Spinal cord (tissue), 9 donors: ENCODE measurements at regions not wholly inside any gene's neighbourhood (a gene's known extent, or its start where the extent isn't known, plus 50 kb on each side); places are given as distances from the start of the nearest gene placed in this dataset.
A peak's percentile ranks its signal among the peaks of the same experiment; 100 is the strongest.

Experiments used
- DNase-seq, 6 donors: peaks; one replicate each; pipeline versions ENCODE4 v3.0.0 to v3.0.0-alpha.2; 2013 to 2015; ENCODE audit warnings: low spot score in 6 of 6, low read depth in 4 of 6
- H3K27ac ChIP-seq: one replicate; pipeline ENCODE4 v1.5.1; 2013; ENCODE audit warnings: low read depth, low read length, control low read depth
- H3K27me3 ChIP-seq: one replicate; pipeline ENCODE4 v1.6.1; 2013; ENCODE audit warnings: low read length; ENCODE audit not compliant: control insufficient read depth, insufficient read depth
- H3K36me3 ChIP-seq: one replicate; pipeline ENCODE4 v1.6.1; 2013; ENCODE audit warnings: low read length; ENCODE audit not compliant: control insufficient read depth, insufficient read depth
- H3K4me1 ChIP-seq: one replicate; pipeline ENCODE4 v1.6.1; 2013; ENCODE audit warnings: low read length; ENCODE audit not compliant: control insufficient read depth, insufficient read depth
- H3K4me3 ChIP-seq: one replicate; pipeline ENCODE4 v1.5.1; 2013; ENCODE audit warnings: low read depth, low read length, control low read depth
- H3K9me3 ChIP-seq: one replicate; pipeline ENCODE4 v1.6.1; 2013; ENCODE audit warnings: low read length; ENCODE audit not compliant: control insufficient read depth, insufficient read depth
- WGBS: methylation state at CpG from one replicate; pipeline ENCODE4 v1.1.5; 2013; ENCODE audit warnings: missing lambda C conversion rate; ENCODE audit not compliant: insufficient coverage; 5-methylcytosine and 5-hydroxymethylcytosine counted together
- donor health status: healthy.

DNA sequence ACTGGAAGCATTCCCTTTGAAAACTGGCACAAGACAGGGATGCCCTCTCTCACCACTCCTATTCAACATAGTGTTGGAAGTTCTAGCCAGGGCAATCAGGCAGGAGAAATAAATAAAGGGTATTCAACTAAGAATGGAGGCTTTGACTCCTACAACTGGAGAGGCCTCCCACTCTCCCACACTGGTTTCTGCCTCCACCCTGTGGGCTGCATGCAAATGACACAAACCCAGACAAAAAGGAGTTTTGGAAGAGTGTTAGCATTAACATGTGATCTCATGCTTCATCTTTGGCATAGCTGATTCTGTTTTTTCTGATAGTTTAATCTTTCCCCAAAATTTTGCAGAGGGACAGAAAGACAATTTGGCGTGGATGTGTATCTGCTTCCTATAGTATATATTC, 80.8 kb upstream of the IQCM start:
- Histone ChIP-seq H3K4me3 (no peak overlapping the region), H3K36me3 (no peaks in the 10 kb centered on the region), H3K27me3 (no peaks in the 10 kb centered on the region), H3K27ac (no peak overlapping the region), H3K9me3 (no peaks in the 10 kb centered on the region), H3K4me1 (no peaks in the 10 kb centered on the region)
- no CpG with 5 or more reads among the region's 1 CpG for WGBS
- peak in 2 of 6 donors; percentile 54 to 56 for DNase-seq

DNA sequence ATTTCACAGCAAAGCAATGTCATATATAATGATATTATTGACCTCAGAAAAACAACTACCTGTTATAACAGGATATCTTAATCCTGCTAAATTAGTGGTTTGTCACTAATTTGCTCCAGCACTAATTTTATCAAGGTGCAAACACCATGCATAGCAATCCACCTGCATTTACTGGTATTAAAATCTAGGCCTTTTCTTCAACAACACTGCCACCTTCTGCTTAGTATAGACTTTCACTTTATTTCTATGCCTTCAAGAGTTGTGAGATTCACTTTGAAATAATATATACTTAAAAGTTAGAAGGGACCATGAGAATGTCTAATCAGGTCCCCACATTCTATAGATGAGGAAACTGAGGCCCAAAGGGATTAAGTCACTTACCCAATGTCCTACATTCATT, 82.1 kb upstream of the IQCM start:
- H3K27ac ChIP-seq: no peak overlapping the region
- peak in 3 of 6 donors; percentile 20 to 83 (median 42) for DNase-seq
- no peaks in the 10 kb centered on the region for H3K27me3 ChIP-seq
- no peaks in the 10 kb centered on the region for H3K4me1 ChIP-seq
- H3K36me3 ChIP-seq: no peaks in the 10 kb centered on the region
- no peak overlapping the region for H3K4me3 ChIP-seq
- no peaks in the 10 kb centered on the region for H3K9me3 ChIP-seq

DNA sequence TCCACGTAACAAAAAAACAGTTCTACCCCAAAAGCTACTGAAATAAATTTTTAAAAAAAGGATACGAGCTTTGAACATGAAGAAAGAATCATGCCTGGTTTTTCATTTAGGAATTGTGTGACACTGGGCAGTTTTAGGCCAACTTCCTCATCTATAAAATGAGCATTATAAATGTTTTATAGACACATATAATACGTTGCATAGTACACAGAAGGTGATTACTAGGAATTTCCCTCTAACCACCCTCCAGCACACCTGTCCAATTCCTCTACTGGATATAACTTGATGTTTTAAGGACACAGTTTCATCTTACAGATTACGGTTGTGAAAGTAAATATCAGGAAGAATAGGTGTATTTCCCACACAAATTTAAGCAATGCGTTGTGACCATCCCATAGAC, 85.5 kb upstream of the IQCM start:
- no peaks in the 10 kb centered on the region for H3K9me3 ChIP-seq
- H3K27me3 ChIP-seq: no peaks in the 10 kb centered on the region
- no peak overlapping the region for H3K4me3 ChIP-seq
- H3K4me1 ChIP-seq: no peaks in the 10 kb centered on the region
- H3K36me3 ChIP-seq: no peaks in the 10 kb centered on the region
- WGBS: no CpG with 5 or more reads among the region's 5 CpGs
- no peak for DNase-seq
- H3K27ac ChIP-seq: no peak overlapping the region

DNA sequence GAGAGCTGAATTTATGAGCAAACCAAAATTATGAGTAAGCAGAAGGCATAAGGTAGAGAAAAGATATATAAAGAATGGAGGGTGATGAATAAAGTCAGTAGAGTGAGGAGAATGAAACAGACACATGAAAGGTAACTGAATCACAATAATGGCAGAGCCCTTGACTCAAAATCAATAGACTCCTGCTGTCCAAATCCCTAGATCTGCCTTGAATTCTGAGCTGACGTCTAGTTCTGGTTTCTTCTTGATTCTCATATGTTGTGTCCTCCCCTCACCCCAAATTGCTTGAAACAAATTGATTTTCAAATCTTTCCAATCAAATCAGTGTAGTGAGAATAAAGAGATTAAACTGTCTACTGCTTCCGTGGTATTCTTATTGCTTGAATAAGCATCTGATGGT, 86.6 kb upstream of the IQCM start:
- no peaks in the 10 kb centered on the region for H3K4me1 ChIP-seq
- no peaks in the 10 kb centered on the region for H3K36me3 ChIP-seq
- H3K4me3 ChIP-seq: no peak overlapping the region
- no peak overlapping the region for H3K27ac ChIP-seq
- no peaks in the 10 kb centered on the region for H3K9me3 ChIP-seq
- peak in 1 of 6 donors; percentile 9 for DNase-seq
- WGBS: no CpG with 5 or more reads among the region's 2 CpGs
- no peaks in the 10 kb centered on the region for H3K27me3 ChIP-seq

DNA sequence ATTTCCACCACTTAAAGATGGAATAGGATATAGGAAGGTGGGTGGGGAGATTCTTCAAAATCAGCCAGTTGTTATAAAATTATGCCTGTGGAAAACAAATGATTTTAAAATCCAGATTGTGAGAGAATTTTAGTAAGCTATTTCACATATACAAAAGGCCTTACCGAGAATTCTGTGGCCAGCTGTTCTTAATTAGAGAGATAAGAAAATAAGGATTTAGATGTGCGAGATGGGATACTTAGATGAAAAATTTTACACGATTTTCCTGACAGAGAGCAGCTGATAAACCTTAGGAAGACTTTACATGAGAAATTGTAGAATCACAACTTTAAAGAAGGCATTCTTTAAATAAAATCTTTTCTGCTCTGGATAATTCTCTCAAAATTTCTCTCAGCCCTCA, 94.5 kb upstream of the IQCM start:
- Histone ChIP-seq H3K9me3 (no peaks in the 10 kb centered on the region), H3K36me3 (no peaks in the 10 kb centered on the region), H3K27me3 (no peaks in the 10 kb centered on the region), H3K4me1 (no peaks in the 10 kb centered on the region), H3K4me3 (no peak overlapping the region), H3K27ac (no peak overlapping the region)
- no CpG with 5 or more reads among the region's 3 CpGs for WGBS
- DNase-seq: peak in 1 of 6 donors; percentile 6

DNA sequence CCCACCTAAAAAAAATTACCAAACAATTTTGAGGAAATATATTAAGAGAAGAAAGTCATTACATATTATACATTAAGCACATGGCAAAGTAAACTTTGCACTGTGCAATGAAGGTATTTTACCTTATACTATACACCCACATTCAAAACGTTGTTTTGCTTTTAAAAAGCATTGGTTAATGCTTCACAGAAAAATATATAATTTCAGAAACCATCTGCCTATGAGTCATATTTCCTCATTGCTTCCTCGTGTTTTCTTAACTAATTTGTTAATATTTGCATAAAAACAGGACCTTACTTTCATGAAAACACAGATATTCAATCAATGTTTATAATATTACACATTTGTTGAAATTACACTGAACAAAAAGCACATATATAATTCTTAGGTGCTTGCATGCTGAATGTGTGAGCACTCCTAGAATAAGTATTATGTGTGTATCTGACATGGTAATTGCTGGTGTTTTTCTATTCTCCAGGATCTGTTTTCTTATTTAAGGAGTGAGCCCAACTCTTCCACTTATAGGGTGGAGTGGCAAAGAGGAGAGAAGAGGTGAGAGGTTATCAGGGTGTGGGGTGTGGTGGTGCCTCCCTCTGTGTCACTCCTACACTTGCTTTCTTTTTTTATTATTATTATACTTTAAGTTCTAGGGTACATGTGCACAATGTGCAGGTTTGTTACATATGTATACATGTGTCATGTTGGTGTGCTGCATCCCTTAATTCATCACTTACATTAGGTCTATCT, 95.1 kb upstream of the IQCM start:
- Histone ChIP-seq H3K9me3 (no peaks in the 10 kb centered on the region), H3K27ac (no peak overlapping the region), H3K27me3 (no peaks in the 10 kb centered on the region), H3K4me3 (no peak overlapping the region), H3K4me1 (no peaks in the 10 kb centered on the region), H3K36me3 (no peaks in the 10 kb centered on the region)
- no peak for DNase-seq
- no CpG with 5 or more reads among the region's 2 CpGs for WGBS

DNA sequence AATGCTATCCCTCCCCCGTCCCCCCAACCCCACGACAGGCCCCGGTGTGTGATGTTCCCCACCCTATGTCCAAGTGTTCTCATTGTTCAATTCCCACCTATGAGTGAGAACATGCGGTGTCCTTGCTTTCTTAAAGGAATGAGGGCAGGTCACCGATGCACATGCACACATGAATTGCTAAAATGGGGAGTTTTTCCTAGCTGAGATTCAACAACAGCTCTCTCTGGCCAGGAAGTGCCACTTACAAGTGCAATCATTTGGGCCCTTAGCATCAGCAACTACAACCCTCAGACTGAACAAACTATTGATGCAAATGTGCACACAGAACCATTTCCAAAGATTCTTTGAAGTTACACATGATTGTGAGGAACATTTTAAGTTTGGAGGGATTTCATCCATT, 95.7 kb upstream of the IQCM start:
- Histone ChIP-seq H3K4me3 (no peak overlapping the region), H3K4me1 (no peaks in the 10 kb centered on the region), H3K27me3 (no peaks in the 10 kb centered on the region), H3K27ac (no peak overlapping the region), H3K9me3 (no peaks in the 10 kb centered on the region), H3K36me3 (no peaks in the 10 kb centered on the region)
- WGBS: 100% methylated on average over 1 of the region's 5 CpGs
- no peak for DNase-seq

DNA sequence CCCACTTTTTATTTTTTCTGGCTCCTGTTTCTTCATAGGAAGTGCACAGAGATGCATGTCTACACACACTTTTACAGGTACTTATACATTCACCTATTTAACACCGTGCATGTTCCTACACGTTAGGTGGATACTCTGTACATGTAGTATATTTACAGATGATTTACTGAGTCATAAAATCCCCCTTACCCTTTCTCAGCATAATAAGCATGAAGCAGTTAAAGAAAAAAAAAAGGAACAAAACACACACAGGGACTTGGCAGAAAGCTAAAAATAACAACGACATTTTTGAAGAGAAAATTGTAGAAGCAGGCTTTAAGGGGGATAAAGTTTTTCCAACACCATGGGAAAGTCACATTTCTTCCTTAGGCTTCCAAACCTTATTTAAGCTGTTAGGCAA, 96.4 kb upstream of the IQCM start:
- Histone ChIP-seq H3K9me3 (no peaks in the 10 kb centered on the region), H3K36me3 (no peaks in the 10 kb centered on the region), H3K27ac (no peak overlapping the region), H3K27me3 (no peaks in the 10 kb centered on the region), H3K4me1 (no peaks in the 10 kb centered on the region), H3K4me3 (no peak overlapping the region)
- no CpG with 5 or more reads among the region's 3 CpGs for WGBS
- peak in 1 of 6 donors; percentile 32 for DNase-seq

DNA sequence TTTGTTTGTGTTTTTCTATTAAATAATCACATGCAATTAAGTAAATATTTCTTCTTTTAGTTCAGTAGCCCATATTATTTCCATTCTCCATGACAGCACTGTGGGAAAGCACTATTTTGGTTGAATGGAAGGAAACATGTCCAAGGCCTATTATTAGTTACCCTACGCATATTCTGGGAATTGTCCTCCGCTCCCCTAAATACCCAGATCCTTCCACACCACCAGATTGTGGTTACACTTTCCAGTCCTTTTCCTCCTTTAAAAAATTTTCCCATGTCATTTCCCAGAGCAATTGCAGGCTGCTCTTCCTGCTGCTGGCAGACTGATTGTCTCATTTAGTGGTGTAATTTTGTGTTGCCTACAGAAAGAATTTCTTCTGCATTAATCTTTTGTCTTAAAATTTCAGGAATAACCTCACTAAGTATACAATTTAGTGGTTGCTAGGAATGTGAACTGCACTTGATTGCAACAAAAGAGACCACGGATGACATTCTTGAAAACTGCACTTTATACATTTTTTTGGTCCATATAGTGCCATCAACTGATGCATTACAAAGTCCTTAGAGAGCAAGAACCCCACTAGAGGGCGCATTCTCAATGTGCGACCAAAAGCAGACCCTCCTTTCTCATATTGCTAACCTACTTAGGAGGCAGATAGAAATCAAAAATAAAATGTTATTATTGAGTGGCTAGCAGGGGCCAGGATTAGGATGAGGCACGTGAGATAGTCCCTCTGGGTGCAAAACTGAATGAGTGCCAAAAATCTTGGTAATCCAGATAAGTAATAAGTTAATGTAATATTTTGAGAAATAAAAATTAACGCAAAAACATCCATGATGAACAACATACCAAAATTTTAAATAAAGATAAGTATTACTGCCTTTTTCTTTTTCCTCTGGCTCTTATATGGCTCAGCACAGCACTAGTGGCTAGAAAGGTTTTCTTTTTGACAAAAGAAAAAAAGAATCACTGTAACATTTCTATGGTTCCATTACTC, 98.8 kb upstream of the IQCM start:
- Histone ChIP-seq H3K27ac (no peak overlapping the region), H3K9me3 (no peaks in the 10 kb centered on the region), H3K27me3 (no peaks in the 10 kb centered on the region), H3K36me3 (no peaks in the 10 kb centered on the region), H3K4me3 (no peak overlapping the region), H3K4me1 (no peaks in the 10 kb centered on the region)
- peak in 5 of 6 donors; percentile 10 to 81 (median 39) for DNase-seq
- WGBS: no CpG with 5 or more reads among the region's 7 CpGs
